SU-DHL-6 (cell line): ENCODE measurements at regions not wholly inside any gene's neighbourhood (a gene's known extent, or its start where the extent isn't known, plus 50 kb on each side); places are given as distances from the start of the nearest gene placed in this dataset.

Source experiments
- EZH2phosphoT487 ChIP-seq: fragments of 200-600 bp; sonication (generic), shearing (Covaris generic); conservative IDR thresholded peaks from 2 replicates; pipeline ENCODE4 v1.6.1; 2018; ENCODE audit warnings: mild to moderate bottlenecking, antibody characterized with exemption, low read length, moderate library complexity, mixed read lengths
- TF ChIP-seq, protein P1 (sequence below): fragments of 200-600 bp; sonication (generic); IDR thresholded peaks from one replicate; pipeline ENCODE4 v1.5.1; 2017; ENCODE audit warnings: antibody characterized with exemption, mild to moderate bottlenecking, low read length, moderate library complexity; ENCODE audit not compliant: insufficient read depth, poor library complexity, severe bottlenecking

DNA sequence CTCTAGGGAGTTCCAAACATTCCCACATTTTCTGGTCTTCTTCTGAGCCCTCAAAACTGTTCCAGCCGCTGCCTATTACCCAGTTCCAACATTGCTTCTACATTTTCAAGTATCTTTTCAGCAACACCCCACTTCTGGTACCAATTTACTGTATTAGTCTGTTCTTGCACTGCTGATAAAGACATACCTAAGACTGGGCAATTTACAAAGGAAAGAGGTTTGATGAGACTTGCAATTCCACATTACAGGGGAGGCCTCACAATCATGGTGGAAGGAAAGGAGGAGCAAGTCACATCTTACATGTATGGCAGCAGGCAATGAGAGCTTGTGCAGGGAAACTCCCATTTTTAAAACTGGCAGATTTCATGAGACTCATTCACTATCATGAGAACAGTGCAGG is 629.1 kb upstream of the NR2F2 start:
- TF ChIP-seq, protein P1, sequence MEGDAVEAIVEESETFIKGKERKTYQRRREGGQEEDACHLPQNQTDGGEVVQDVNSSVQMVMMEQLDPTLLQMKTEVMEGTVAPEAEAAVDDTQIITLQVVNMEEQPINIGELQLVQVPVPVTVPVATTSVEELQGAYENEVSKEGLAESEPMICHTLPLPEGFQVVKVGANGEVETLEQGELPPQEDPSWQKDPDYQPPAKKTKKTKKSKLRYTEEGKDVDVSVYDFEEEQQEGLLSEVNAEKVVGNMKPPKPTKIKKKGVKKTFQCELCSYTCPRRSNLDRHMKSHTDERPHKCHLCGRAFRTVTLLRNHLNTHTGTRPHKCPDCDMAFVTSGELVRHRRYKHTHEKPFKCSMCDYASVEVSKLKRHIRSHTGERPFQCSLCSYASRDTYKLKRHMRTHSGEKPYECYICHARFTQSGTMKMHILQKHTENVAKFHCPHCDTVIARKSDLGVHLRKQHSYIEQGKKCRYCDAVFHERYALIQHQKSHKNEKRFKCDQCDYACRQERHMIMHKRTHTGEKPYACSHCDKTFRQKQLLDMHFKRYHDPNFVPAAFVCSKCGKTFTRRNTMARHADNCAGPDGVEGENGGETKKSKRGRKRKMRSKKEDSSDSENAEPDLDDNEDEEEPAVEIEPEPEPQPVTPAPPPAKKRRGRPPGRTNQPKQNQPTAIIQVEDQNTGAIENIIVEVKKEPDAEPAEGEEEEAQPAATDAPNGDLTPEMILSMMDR, result no peak
- TF ChIP-seq EZH2phosphoT487, result no peak
